Large intestine (tissue), 3 donors: ENCODE measurements at regions not wholly inside any gene's neighbourhood (a gene's known extent, or its start where the extent isn't known, plus 50 kb on each side); places are given as distances from the start of the nearest gene placed in this dataset.
A peak's percentile ranks its signal among the peaks of the same experiment; 100 is the strongest.

Experiments used
- DNase-seq, 2 donors: peaks; one replicate each; pipeline versions ENCODE4 v3.0.0 to v3.0.0-alpha.2; 2013
- H3K27ac ChIP-seq: one replicate; pipeline ENCODE4 v1.5.1; 2013; ENCODE audit warnings: low read length
- H3K27me3 ChIP-seq: 2 replicates; pipeline ENCODE4 v1.6.1; 2013; ENCODE audit warnings: low read length; ENCODE audit not compliant: control insufficient read depth, insufficient read depth
- H3K36me3 ChIP-seq: 2 replicates; pipeline ENCODE4 v1.6.1; 2013; ENCODE audit warnings: low read length; ENCODE audit not compliant: control insufficient read depth, insufficient read depth
- H3K4me1 ChIP-seq: one replicate; pipeline ENCODE4 v1.6.1; 2013; ENCODE audit warnings: low read length; ENCODE audit not compliant: control insufficient read depth, insufficient read depth
- H3K4me3 ChIP-seq: one replicate; pipeline ENCODE4 v1.5.1; 2013; ENCODE audit warnings: low read length
- H3K9me3 ChIP-seq: one replicate; pipeline ENCODE4 v1.6.1; 2013; ENCODE audit warnings: mild to moderate bottlenecking, low read depth, low read length, moderate library complexity; ENCODE audit not compliant: control insufficient read depth
- WGBS: methylation state at CpG from one replicate; pipeline ENCODE4 v1.1.5; 2013; ENCODE audit warnings: low lambda C conversion rate; ENCODE audit not compliant: insufficient coverage; 5-methylcytosine and 5-hydroxymethylcytosine counted together

DNA sequence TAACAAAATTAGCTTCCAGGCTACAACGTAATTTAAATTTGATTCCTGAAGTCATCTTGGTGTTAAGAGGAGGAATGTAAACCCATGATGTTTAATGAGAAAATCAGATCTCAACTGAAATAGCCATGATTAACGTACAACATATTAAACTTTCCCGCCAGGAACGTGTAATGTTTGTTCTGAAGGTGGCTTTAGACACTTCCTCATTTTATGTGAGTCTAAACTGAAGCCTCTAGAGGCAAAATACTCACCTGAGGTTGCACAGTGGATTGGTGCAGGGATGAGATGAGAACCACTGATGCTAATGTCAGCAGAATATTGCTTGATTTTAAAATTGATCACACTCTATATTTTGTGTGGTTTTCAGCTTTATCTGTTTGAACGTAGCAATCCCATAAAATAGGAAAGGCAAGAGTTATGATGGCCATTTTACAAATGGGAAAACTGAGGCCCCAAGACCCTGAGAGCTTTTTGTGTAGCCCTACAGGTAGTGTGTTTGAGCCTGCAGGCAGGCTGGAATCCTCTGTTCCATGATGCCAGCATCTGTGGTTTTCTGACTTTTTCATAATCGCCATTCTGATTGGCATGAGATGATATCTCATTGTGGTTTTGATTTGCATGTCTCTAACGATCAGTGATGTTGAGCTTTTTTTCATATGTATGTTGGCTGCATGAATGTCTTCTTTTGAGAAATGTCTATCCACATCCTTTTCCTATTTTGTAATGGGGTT lies 243.7 kb upstream of the BMPER start:
- no peaks in the 10 kb centered on the region for H3K4me1 ChIP-seq
- no peak for DNase-seq
- 48% methylated on average over 2 of the region's 7 CpGs for WGBS
- no peaks in the 10 kb centered on the region for H3K9me3 ChIP-seq
- H3K4me3 ChIP-seq = no peak overlapping the region
- no peaks in the 10 kb centered on the region for H3K27me3 ChIP-seq
- H3K36me3 ChIP-seq = no peaks in the 10 kb centered on the region
- H3K27ac ChIP-seq = no peak overlapping the region

DNA sequence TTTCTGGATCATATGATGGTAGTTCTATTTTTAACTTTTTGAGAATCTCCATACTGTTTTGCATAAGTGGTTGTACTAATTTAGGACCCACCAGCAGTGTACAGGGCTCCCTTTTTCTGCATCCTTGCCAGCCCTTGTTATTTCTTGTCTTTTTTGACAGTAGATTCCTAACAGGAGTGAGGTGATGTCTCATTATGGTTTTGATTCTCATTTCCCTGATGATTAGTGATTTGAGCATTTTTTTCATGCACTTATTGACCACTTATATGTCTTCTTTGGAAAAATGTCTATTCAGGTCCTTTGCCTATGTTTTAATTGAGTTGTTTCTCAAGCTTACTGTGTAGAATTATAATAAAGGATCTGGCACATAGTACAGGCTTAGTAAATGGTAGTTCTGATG lies 238.8 kb upstream of the BMPER start:
- Histone ChIP-seq H3K4me3 (no peak overlapping the region), H3K27me3 (no peaks in the 10 kb centered on the region), H3K36me3 (no peaks in the 10 kb centered on the region), H3K4me1 (no peaks in the 10 kb centered on the region), H3K27ac (no peak overlapping the region), H3K9me3 (no peaks in the 10 kb centered on the region)
- no peak for DNase-seq

DNA sequence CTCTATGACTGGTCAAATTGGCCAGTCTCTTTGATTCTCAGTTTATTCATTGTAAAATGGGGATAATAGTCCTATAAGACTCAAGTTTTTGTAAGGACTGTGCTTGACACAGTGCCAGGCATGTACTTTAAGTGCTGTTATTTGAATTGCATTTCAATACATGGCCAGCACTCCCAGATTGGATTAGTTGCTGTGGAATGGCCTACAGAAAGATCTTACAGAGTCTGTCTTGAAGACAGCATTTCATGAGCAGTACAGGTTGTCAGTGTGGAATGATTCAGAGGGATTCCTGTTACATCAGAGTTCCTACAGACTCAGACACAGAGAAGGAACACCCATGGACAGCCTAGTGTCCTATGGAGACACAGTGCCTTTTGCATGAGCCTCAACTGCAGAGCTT lies 238.1 kb upstream of the BMPER start:
- H3K4me1 ChIP-seq = no peaks in the 10 kb centered on the region
- H3K4me3 ChIP-seq = no peak overlapping the region
- H3K27me3 ChIP-seq = no peaks in the 10 kb centered on the region
- H3K36me3 ChIP-seq = no peaks in the 10 kb centered on the region
- DNase-seq = no peak
- H3K9me3 ChIP-seq = no peaks in the 10 kb centered on the region
- no peak overlapping the region for H3K27ac ChIP-seq

DNA sequence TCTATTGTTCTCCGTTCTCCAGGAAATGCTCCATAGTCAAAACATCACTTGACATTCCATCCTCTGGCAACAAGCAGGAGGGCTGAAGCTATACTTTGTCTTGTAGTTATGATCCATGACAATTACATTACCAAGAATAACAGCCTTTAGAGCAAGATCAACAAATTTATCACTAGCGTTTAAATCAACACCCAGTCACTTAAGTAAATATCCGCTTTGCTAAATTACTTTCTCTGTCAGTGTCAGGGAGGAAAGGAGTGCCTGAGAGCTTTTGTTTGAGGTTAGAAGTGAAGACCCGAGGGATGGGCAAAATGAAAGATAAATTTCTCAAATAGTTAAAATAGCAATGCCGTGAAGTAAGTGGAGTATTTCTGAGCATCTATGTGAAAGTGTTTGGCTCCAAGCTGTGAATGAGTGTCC lies 236.1 kb upstream of the BMPER start:
- no peaks in the 10 kb centered on the region for H3K4me1 ChIP-seq
- H3K36me3 ChIP-seq = no peaks in the 10 kb centered on the region
- 34% methylated on average over 2 of the region's 5 CpGs for WGBS
- no peaks in the 10 kb centered on the region for H3K9me3 ChIP-seq
- no peak overlapping the region for H3K4me3 ChIP-seq
- peak in 1 of 2 donors; percentile 42 for DNase-seq
- H3K27me3 ChIP-seq = no peaks in the 10 kb centered on the region
- H3K27ac ChIP-seq = no peak overlapping the region

DNA sequence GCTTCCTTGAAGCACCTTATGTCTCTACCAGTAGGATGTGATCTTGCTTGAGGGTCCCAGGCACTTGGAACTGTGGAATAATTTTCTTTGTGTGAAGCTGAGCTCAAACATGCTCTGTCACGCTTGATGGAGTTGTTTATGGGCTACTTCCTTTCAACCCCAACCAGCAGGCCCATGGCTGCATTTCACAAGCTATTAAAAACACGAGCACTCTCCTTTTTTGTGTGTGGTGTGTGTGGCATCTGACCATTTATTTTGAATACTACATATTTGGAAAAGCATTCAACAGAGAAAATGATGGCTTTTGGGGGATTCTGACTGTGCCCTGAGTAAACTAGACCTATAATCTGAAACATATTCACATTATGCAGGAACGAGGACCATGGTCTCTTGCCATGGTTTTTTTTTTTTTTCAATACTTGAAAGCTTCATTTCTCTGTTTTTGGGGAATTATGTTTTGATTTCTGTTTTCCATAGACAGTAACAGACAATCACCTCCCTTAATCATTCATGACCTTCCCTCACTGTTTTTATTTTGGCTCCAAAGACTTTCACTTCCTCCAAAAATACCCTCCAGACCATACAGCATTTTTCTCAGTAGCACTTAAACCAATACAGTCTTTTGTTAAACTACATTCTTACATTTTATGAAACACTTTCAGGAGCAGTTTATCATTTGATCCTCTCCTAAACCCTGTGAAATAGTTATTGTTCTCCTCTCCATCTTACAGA lies 233.6 kb upstream of the BMPER start:
- H3K27me3 ChIP-seq = no peaks in the 10 kb centered on the region
- no CpG with 5 or more reads among the region's 3 CpGs for WGBS
- H3K27ac ChIP-seq = no peak overlapping the region
- no peak overlapping the region for H3K4me3 ChIP-seq
- DNase-seq = no peak
- H3K36me3 ChIP-seq = no peaks in the 10 kb centered on the region
- H3K9me3 ChIP-seq = no peaks in the 10 kb centered on the region
- no peaks in the 10 kb centered on the region for H3K4me1 ChIP-seq

DNA sequence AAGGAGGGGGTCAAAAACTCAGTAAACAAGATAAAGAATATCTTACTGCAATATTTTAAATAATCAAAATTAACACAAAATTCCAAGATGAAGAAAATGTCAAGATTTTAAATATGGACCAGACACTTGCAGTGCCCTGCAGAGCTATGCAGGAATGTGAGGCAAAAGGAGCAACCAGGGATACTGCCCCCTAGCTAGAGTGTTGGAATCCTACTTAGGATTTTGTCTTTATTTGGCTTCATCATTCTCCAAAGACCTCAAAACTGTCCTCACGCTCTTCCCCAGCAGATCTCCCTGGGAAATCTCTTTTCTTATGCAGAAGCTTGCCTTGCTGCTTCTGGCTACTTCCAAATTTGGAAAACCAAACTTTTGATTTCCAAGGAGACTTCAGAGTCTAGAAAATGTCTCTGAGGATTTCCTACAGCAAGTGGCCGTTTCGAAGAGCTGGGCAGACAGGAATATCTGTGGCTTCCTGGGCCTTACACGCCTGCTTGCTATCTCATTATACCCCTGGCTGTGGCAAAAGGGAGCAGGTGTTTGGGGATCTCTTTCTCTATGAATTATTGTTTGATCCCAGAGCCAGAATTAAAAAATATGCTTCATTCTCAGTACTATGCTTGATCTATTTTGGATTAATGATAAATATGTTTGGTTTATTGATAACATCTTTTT lies 232.2 kb upstream of the BMPER start:
- Histone ChIP-seq H3K27me3 (no peaks in the 10 kb centered on the region), H3K4me3 (no peak overlapping the region), H3K9me3 (no peaks in the 10 kb centered on the region), H3K27ac (no peak overlapping the region), H3K4me1 (no peaks in the 10 kb centered on the region), H3K36me3 (no peaks in the 10 kb centered on the region)
- WGBS = no CpG with 5 or more reads among the region's 4 CpGs
- DNase-seq = no peak

DNA sequence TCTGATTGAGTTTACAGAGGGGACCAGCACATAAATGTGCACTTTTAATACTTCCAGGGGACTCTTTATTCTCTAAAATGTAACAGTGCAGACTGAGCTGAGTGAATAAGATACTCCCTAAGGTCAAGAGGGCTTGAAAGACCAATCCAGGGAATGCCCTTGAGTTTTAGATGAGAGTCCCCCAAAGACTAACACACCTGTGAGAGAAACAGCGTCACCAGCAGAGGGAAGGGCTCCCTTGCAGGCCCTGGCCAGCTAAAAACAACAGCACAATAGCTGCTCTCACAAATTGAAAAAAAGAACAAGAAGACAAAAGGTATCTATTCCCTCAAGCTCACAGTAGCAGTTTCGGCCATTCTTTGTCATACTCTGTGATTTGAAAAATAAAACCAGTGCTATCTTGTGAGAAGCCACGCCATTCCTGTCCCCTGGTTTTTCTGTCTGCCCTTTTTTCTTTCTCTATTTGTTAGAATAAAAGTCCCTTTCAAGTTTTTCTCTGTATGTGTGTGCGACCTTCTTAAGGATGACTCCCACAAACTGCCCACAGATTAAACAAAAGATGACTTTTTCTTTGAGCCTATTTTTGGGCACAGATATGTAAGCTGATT lies 230.4 kb upstream of the BMPER start:
- H3K4me3 ChIP-seq = no peak overlapping the region
- H3K9me3 ChIP-seq = no peaks in the 10 kb centered on the region
- no peak overlapping the region for H3K27ac ChIP-seq
- no peaks in the 10 kb centered on the region for H3K27me3 ChIP-seq
- no CpG with 5 or more reads among the region's 4 CpGs for WGBS
- DNase-seq = no peak
- no peaks in the 10 kb centered on the region for H3K4me1 ChIP-seq
- no peaks in the 10 kb centered on the region for H3K36me3 ChIP-seq

DNA sequence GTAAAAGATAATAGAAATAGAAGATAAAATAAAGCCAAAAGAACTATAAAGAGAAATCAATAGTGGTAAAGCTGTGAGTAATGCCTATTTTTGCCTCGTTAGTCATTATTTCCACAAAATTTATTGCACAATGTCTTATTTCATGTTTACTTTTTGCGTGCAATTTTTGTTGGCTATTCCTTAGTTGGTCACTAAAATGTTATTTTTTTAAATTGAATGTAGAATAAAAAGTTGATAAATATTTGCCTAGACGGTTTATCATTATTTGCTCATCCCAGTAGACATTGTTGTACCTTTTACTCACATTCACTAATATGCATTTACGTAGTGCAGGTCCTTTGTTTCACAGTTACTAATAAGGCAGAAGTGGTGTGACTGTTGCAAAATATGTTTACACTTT lies 227.8 kb upstream of the BMPER start:
- Histone ChIP-seq H3K27me3 (no peaks in the 10 kb centered on the region), H3K4me1 (no peaks in the 10 kb centered on the region), H3K4me3 (no peak overlapping the region), H3K9me3 (no peaks in the 10 kb centered on the region), H3K27ac (no peak overlapping the region), H3K36me3 (no peaks in the 10 kb centered on the region)
- 100% methylated on average over 3 of the region's 4 CpGs for WGBS
- no peak for DNase-seq

DNA sequence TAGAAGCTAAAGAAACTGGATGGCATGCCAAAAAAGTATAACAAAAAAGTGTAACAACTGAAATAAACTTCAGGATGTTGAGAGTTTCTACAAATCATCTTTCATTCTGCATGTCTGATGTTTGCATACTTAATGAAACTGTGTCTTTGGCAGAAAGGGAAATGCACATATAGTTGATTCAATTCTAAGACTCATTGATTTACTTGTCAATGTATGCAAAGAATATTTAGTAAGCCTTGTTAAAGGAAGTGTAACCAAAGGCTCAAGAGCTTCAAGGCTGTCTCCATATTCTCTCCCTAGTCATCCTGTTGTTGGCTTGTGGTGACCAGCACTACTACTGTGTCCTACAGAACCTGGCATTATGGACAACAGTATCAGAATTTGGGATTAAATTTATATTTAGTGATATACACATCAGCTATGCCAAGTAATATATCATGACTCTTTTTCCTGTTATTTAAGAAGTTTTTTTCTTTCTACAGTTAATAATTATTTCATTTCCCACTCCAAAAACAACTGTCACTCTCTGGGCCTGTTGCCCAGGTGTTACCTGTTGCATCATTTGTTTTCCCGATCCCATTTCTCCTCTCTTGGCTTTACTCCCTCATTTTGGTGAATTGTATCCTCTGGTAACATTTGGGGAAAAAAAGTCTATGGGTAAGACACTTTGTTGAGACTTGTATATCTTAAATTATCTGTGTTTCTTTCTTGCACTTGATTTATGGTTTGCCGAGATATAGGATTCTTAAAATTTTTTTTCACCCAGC lies 226.6 kb upstream of the BMPER start:
- no peak overlapping the region for H3K27ac ChIP-seq
- WGBS = 100% methylated on average over 2 of the region's 2 CpGs
- H3K27me3 ChIP-seq = no peaks in the 10 kb centered on the region
- DNase-seq = no peak
- H3K4me1 ChIP-seq = no peaks in the 10 kb centered on the region
- H3K36me3 ChIP-seq = no peaks in the 10 kb centered on the region
- no peak overlapping the region for H3K4me3 ChIP-seq
- H3K9me3 ChIP-seq = no peaks in the 10 kb centered on the region

DNA sequence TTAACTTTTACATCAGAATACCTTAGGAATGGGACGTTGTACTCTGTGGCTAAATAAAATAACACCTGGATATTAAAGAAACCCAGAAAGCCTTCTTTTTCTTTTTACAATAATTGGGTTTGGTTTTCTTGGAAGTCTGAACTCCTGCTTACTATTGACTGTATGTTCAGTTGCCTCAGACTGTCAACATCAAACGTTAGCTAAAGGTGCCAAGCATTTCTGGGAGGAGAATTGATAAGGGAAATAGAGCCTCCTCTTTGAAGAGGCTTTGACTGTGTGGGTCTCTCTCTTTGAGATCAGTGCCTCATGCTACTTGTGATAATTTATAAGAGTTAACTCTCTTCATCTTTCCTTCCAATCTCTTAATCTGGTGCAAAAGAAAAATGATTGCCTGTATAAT lies 224.7 kb upstream of the BMPER start:
- no peak overlapping the region for H3K4me3 ChIP-seq
- no peak overlapping the region for H3K27ac ChIP-seq
- WGBS = 40% methylated on average over 1 of the region's 2 CpGs
- no peaks in the 10 kb centered on the region for H3K27me3 ChIP-seq
- H3K36me3 ChIP-seq = no peaks in the 10 kb centered on the region
- no peaks in the 10 kb centered on the region for H3K9me3 ChIP-seq
- H3K4me1 ChIP-seq = no peaks in the 10 kb centered on the region
- no peak for DNase-seq
